CD4-positive, alpha-beta T cell treated with Interleukin-15 for 1 hour (primary cell): ENCODE measurements at regions not wholly inside any gene's neighbourhood (a gene's known extent, or its start where the extent isn't known, plus 50 kb on each side); places are given as distances from the start of the nearest gene placed in this dataset.

Source experiments
- DNase-seq: peaks from one replicate; pipeline ENCODE4 v3.0.0-alpha.2; 2020

- DNase-seq = no peak
These were observed 54.4 kb downstream of the ZNF503 start for GRCh38 chr10:75347186-75347585.

DNA sequence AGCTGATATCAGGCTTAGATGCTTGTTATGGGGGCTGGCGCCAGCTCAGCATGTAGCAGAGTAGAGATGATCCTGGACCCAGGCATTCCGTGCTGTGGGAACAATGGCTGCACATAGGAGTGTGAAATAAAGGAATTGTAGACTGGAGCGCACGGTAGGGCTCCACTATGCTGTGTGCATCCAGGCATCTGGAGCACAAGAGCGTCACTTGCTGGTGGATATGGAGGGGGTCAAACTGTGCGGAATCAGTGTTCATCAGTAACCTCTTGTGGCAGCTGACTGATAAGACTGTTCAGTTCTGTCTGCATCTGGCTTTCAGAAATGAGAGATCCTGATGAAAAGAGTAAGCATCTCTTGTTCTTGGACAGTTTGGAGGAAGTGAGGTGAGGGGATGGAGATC is 55.8 kb downstream of the ZNF503 start:
- DNase-seq = no peak

GRCh38 chr10:75344170-75344569 is 57.4 kb downstream of the ZNF503 start:
- no peak for DNase-seq

GRCh38 chr10:75342397-75342796 is 59.2 kb downstream of the ZNF503 start:
- no peak for DNase-seq

DNA sequence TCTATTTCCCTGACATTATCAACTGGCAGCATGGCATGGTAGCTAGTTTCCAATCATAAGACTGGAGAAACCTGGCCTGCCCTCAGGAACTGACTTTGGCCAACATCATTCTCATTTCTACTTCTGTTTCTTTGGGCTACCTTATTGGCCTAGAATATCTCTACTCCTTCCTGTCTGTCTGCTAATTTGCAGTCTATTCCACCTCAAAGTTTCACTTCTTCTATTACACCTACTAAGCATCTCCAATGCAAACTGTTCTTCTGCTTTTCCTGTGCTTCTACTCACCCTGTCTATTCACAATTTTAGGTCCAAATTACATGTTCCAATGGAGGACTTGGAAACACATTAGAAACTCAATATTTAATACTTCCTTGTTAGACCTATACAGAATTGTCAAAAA is 65.6 kb downstream of the ZNF503 start:
- no peak for DNase-seq

DNA sequence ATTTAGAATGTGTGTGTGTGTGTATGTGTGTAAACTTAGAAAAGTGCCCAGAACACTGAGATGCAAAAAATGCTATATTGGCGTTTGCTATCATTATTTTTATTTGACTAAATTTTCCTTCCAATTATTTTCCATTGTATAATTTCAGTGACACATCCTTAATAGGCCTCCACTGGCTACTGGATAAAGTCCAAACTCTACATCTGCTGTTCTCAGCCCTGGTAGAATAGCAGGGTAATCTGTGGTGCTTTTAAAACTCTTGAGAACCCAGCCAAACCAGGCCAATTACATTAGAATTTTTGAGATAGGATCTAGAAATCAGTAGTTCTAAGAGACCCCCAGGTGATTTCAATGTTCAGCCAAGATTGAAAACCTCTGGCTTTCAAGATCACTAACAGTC is 66.4 kb downstream of the ZNF503 start:
- no peak for DNase-seq

- DNase-seq = no peak
These were observed 66.8 kb downstream of the ZNF503 start for GRCh38 chr10:75334720-75335119.

GRCh38 chr10:75332081-75332480 is 69.5 kb downstream of the ZNF503 start:
- no peak for DNase-seq

- DNase-seq = no peak
These were observed 70.5 kb downstream of the ZNF503 start for GRCh38 chr10:75331081-75331480.

DNA sequence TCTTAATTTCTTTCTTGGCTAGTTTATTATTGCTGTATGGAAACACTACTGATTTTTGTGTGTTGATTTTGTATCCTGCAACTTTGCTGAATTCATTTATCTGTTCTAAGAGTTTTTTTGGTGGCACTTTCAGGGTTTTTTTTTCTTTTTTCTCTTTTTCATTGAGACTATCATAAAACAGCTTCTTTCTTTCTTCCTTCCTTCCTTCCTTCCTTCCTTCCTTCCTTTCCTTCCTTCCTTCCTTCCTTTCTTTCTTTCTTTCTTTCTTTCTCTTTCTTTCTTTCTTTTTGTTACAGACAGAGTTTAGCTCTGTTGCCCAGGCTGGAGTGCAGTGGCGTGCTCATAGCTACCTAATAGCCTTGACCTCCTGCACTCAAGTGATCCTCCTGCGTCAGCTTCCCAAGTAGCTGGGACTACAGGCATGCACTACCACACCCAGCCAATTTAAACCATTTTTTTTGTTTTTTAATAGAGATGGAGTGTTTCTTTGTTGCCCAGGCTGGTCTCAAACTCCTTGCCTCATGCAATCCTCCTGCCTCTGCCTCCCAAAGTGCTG is 72.3 kb downstream of the ZNF503 start:
- no peak for DNase-seq

DNA sequence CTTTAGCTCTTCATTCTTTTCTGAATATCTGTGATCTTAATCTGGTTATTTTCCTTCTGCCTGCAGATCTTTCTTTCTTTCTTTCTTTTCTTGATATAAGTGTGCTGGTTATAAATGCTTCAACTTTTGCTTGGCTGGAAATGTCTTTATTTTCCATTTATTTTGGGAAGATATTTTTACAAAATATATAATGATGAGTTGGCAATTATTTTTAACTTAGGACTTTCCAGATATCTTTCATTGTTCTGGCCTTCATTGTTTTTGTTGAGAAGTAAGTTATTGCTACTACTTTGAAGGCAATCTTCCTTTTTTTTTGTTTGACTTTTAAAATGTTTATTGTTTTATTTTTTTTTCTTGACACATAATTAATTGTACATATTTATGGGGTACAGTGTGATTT is 75.3 kb downstream of the ZNF503 start:
- no peak for DNase-seq

- no peak for DNase-seq
These were observed 82.3 kb downstream of the ZNF503 start for GRCh38 chr10:75319274-75319673.

DNA sequence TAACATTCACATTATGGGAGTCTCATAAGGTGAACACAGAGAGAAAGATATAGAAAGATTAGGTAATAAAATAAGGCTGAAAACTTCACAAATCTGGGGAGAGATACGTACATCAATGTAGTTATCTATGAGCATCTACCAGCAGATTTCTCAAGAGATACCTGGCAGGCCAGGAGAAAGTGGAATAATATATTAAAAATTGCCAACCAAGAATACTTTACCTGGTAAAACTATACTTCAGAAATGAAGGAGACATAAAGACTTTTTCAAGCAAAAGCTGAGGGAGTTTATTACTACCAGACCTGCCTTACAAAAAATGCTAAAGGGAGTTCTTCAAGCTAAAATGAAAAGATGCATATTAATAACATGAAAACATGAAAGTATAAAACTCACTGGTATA is 78.8 kb upstream of the COMTD1 start:
- DNase-seq = no peak

DNA sequence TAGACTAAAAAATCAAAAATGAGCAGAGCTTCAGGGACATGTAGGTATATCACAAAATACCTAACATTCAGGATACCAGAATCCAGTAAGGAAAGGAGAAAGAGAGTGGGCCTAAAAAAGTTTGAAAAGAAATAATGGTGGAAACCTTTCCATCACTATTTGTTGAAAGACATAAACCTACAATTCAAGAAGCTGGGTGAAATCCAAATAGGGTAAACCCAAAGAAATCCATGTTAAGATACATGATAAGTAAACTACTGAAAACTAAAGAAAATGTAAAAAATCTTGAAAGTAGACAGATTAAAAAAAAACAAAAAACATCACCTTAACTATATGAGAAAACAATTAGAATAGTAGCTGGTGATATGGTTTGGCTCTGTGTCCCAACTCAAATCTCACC is 76.7 kb upstream of the COMTD1 start:
- DNase-seq = no peak

GRCh38 chr10:75305675-75306074 is 69.9 kb upstream of the COMTD1 start:
- DNase-seq = no peak

- DNase-seq = no peak
These were observed 69.1 kb upstream of the COMTD1 start for GRCh38 chr10:75304741-75305390.

DNA sequence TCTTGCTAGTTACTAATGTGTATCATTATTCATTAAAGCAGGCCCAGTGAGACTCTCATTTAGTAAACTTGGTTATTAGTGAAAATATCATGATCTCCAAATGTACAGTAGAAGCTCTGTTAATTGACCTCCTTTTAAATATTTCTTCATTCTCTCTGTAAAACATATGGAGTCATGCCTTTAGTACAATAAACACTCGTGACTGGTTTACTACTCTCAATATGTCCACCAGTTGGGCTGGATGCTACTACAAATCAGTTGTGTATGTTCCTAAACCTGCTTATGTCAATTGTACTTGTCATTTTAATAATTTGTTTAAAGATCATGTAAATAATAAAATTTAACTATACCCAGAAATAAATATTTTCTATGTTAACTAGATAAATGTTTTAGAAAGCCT is 68.6 kb upstream of the COMTD1 start:
- no peak for DNase-seq

GRCh38 chr10:75303045-75303777 is 67.5 kb upstream of the COMTD1 start:
- DNase-seq = no peak

- no peak for DNase-seq
These were observed 66.3 kb upstream of the COMTD1 start for GRCh38 chr10:75302029-75302428.

DNA sequence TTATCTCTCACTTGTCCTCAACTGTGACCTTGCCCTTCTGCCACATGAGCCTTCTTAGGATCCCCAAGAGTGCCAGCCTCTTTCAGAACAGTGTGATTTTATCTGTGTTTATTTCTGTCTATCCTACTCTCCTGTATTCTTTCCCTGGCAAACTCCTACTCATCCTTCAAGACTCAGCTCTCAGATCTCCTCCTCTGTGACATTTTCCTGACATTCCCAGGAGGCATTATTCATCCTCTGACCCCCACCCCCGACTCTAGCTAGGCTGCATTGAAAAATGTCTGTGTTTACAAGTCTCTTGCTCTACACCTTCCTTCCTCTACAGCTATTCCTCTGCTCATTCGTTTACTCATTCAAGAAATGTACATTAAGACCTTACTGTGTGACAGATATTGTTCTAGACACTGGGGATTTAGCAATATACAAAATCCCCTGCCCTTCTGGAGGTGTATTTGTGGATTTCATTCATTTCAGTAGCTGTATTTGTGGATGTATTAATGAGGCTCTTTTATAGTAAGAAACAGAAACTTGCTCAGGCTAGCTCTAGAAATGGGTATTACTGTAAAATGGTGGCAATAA is 61.4 kb upstream of the COMTD1 start:
- no peak for DNase-seq

- no peak for DNase-seq
These were observed 60.2 kb upstream of the COMTD1 start for GRCh38 chr10:75295868-75296441.

- peak; percentile 51 for DNase-seq
These were observed 59.3 kb upstream of the COMTD1 start for GRCh38 chr10:75294866-75295701.

DNA sequence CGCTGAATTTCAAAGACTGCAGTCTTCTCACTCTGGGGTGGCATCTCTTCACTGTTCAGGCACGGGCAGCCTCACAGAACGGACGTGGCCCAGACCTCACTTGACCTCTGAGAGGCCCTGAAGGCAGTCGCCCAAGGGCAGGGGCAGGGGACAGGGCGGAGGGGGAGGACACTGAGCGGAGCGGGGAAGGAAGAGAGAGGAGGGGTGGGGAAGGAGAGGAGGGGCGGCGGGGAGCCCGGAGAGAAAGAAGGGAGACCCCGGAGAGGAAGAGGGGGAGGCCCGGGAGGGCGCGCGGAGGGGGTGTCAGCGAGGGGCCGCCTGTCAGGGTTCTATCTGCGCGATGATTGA is 58.7 kb upstream of the COMTD1 start:
- DNase-seq = no peak
